GM18505 (cell line): ENCODE measurements at regions not wholly inside any gene's neighbourhood (a gene's known extent, or its start where the extent isn't known, plus 50 kb on each side); places are given as distances from the start of the nearest gene placed in this dataset.
"Not testable (repeated sequence)": the region's sequence is repeated elsewhere in the genome, so short reads cannot be mapped to it uniquely, and the experiment has no call there.

Source experiments
- ATAC-seq: cut with Tn5 transposase; IDR thresholded peaks from one replicate; pipeline ENCODE4 v1.9.1; 2021; ENCODE audit not compliant: unreplicated experiment
- POLR2A ChIP-seq: IDR thresholded peaks from 4 replicates; pipeline ENCODE4 v1.6.1; 2011; ENCODE audit warnings: borderline replicate concordance; ENCODE audit not compliant: insufficient read depth, insufficient read length; ENCODE audit errors: extremely low read depth

GRCh38 chr14:42508209-42508946 lies 901.7 kb downstream of the LRFN5 start:
- no peak for TF ChIP-seq POLR2A
- ATAC-seq: no peak

- no peak for ATAC-seq
- no peak for TF ChIP-seq POLR2A
Observed at GRCh38 chr14:42504433-42504832, 897.8 kb downstream of the LRFN5 start.

- no peak for ATAC-seq
- no peak for TF ChIP-seq POLR2A
Observed at GRCh38 chr14:42499137-42499536, 892.5 kb downstream of the LRFN5 start.

- ATAC-seq: no peak
- TF ChIP-seq POLR2A: no peak
Observed at GRCh38 chr14:42490536-42490935, 883.9 kb downstream of the LRFN5 start.

GRCh38 chr14:42488965-42489364 lies 882.3 kb downstream of the LRFN5 start:
- TF ChIP-seq POLR2A: no peak
- ATAC-seq: no peak

GRCh38 chr14:42482345-42482971 lies 875.8 kb downstream of the LRFN5 start:
- ATAC-seq: not testable (repeated sequence)

- ATAC-seq: not testable (repeated sequence)
Observed at GRCh38 chr14:42481714-42482113, 875.0 kb downstream of the LRFN5 start.

- no peak for ATAC-seq
Observed at GRCh38 chr14:42480255-42480654, 873.6 kb downstream of the LRFN5 start.

GRCh38 chr14:42475289-42475688 lies 868.6 kb downstream of the LRFN5 start:
- no peak for ATAC-seq
- TF ChIP-seq POLR2A: no peak

More at GRCh38 chr14:42480255-42480654, 873.6 kb downstream of the LRFN5 start:
- TF ChIP-seq POLR2A: no peak

- ATAC-seq: no peak
- TF ChIP-seq POLR2A: no peak
Observed at GRCh38 chr14:42470427-42470719, 863.7 kb downstream of the LRFN5 start.

- no peak for ATAC-seq
- no peak for TF ChIP-seq POLR2A
Observed at GRCh38 chr14:42469637-42470426, 863.2 kb downstream of the LRFN5 start.

- ATAC-seq: no peak
- no peak for TF ChIP-seq POLR2A
Observed at GRCh38 chr14:42460673-42461072, 854.0 kb downstream of the LRFN5 start.

- no peak for ATAC-seq
- TF ChIP-seq POLR2A: no peak
Observed at GRCh38 chr14:42459171-42459685, 852.6 kb downstream of the LRFN5 start.

- ATAC-seq: no peak
- no peak for TF ChIP-seq POLR2A
Observed at GRCh38 chr14:42441615-42442014, 834.9 kb downstream of the LRFN5 start.
